22Rv1 (cell line): ENCODE measurements at regions not wholly inside any gene's neighbourhood (a gene's known extent, or its start where the extent isn't known, plus 50 kb on each side); places are given as distances from the start of the nearest gene placed in this dataset.

Experiments used
- ZFX ChIP-seq: fragments of 450-650 bp; IDR thresholded peaks from 2 replicates; pipeline ENCODE4 v1.6.1; 2017; ENCODE audit warnings: antibody characterized with exemption, borderline replicate concordance
- TF ChIP-seq, protein P1 (sequence below): fragments of 450-650 bp; IDR thresholded peaks from 2 replicates; pipeline ENCODE4 v1.5.1; 2017; ENCODE audit warnings: mild to moderate bottlenecking

DNA sequence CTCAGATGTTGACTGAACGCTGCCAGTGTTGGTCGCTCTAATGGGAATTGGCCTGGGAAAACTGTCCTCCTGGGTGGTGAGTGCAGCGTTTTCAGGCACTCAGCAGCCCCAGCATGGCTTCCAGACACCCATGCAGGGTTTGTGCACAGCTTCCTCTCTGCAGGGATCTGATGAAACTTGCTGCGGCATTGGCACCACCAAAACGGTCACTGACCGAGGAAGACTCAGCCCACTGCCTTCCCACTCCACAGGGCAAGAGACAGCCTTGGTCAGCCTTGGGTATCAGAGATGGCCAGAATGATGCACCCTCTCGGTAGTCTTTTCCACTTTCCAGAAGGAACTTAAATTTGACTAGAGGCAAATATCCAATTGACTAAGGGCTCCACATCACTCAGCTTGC, 398.9 kb downstream of the IRS2 start:
- TF ChIP-seq, protein P1, sequence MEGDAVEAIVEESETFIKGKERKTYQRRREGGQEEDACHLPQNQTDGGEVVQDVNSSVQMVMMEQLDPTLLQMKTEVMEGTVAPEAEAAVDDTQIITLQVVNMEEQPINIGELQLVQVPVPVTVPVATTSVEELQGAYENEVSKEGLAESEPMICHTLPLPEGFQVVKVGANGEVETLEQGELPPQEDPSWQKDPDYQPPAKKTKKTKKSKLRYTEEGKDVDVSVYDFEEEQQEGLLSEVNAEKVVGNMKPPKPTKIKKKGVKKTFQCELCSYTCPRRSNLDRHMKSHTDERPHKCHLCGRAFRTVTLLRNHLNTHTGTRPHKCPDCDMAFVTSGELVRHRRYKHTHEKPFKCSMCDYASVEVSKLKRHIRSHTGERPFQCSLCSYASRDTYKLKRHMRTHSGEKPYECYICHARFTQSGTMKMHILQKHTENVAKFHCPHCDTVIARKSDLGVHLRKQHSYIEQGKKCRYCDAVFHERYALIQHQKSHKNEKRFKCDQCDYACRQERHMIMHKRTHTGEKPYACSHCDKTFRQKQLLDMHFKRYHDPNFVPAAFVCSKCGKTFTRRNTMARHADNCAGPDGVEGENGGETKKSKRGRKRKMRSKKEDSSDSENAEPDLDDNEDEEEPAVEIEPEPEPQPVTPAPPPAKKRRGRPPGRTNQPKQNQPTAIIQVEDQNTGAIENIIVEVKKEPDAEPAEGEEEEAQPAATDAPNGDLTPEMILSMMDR = no peak
- no peak for TF ChIP-seq ZFX
